NB4 (cell line): ENCODE measurements at regions not wholly inside any gene's neighbourhood (a gene's known extent, or its start where the extent isn't known, plus 50 kb on each side); places are given as distances from the start of the nearest gene placed in this dataset.

Experiments used
- CTCF ChIP-seq: IDR thresholded peaks from one replicate; pipeline ENCODE4 v1.5.1; 2012; ENCODE audit warnings: low read depth, low read length
- POLR2A ChIP-seq: IDR thresholded peaks from 2 replicates; pipeline ENCODE4 v1.6.1; 2011; ENCODE audit warnings: mild to moderate bottlenecking; ENCODE audit not compliant: insufficient read length; ENCODE audit errors: extremely low read depth

- TF ChIP-seq CTCF, result no peak
- no peak for TF ChIP-seq POLR2A
Observed at GRCh38 chr5:117801583-117801982, 1186.8 kb downstream of the DTWD2 start.
